ENCODE measurements at regions not wholly inside any gene's neighbourhood (a gene's known extent, or its start where the extent isn't known, plus 50 kb on each side); places are given as distances from the start of the nearest gene placed in this dataset.

DNA sequence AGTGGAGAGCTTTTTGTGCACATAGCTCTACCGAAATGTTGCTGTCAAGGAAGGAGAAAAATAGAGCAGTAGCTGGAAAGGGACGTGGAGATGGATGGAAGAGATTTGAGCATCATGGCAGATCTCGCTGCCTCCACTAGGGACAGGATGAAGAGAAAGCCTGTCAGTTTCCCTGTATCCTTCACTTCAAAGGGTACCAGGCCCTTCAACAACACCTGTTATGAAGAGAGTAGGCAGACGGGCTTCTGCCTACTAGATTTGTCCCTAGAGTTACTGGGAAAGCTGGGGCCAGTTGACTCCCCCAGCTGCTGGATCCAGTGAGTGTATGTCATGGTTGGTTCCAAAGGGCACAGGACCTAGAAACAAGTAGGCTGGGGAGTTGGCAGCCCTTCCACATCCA lies 150.8 kb downstream of the TLE3 start:
- H3K27me3 ChIP-seq = no peaks in the 10 kb centered on the region
- no peak for TF ChIP-seq EP300 (IDR thresholded peaks at IDR 0.05)
- TF ChIP-seq, protein P1, sequence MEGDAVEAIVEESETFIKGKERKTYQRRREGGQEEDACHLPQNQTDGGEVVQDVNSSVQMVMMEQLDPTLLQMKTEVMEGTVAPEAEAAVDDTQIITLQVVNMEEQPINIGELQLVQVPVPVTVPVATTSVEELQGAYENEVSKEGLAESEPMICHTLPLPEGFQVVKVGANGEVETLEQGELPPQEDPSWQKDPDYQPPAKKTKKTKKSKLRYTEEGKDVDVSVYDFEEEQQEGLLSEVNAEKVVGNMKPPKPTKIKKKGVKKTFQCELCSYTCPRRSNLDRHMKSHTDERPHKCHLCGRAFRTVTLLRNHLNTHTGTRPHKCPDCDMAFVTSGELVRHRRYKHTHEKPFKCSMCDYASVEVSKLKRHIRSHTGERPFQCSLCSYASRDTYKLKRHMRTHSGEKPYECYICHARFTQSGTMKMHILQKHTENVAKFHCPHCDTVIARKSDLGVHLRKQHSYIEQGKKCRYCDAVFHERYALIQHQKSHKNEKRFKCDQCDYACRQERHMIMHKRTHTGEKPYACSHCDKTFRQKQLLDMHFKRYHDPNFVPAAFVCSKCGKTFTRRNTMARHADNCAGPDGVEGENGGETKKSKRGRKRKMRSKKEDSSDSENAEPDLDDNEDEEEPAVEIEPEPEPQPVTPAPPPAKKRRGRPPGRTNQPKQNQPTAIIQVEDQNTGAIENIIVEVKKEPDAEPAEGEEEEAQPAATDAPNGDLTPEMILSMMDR (IDR thresholded peaks at IDR 0.05) = no peak
- no peak for TF ChIP-seq POLR2A (IDR thresholded peaks at IDR 0.05)
- H3K4me3 ChIP-seq = no peak overlapping the region
- 87 to 88% methylated on average over 4 of the region's 4 CpGs for WGBS, 2 donors
- H3K27ac ChIP-seq = no peak overlapping the region
- no peak for DNase-seq (ENCODE audit: low spot score in 2 of 2)
- no peaks in the 10 kb centered on the region for H3K36me3 ChIP-seq
- no peaks in the 10 kb centered on the region for H3K4me1 ChIP-seq
- no peaks in the 10 kb centered on the region for H3K9me3 ChIP-seq

DNA sequence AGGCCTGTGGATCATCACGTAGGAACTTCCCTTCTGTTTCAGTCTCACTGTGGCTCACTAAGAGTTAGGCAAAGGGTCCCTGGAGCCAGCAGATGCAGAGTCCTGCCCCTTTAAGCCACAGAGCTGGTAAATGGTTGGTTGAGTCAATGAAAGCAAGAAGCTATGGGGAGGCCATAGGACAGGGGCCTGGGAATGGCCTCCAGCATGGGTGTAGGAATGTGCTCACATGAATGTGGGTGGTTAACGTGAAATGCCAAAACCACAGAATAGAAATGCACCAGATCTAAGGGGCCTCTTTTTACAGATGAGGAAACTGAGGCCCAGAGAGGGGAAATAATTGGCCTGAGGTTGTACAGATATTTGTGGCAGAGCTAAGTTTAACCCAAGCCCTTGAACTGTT lies 150.3 kb downstream of the TLE3 start:
- Histone ChIP-seq H3K9me3 (no peaks in the 10 kb centered on the region), H3K27me3 (no peaks in the 10 kb centered on the region), H3K4me3 (no peak overlapping the region), H3K27ac (no peak overlapping the region), H3K36me3 (no peaks in the 10 kb centered on the region), H3K4me1 (no peaks in the 10 kb centered on the region)
- DNase-seq (ENCODE audit: low spot score in 2 of 2) = no peak
- TF ChIP-seq EP300 (IDR thresholded peaks at IDR 0.05) (no peak), POLR2A (IDR thresholded peaks at IDR 0.05) (no peak)
- TF ChIP-seq, protein P1 (IDR thresholded peaks at IDR 0.05) = no peak
- WGBS, 2 donors = 78 to 81% methylated on average over 2 of the region's 2 CpGs

DNA sequence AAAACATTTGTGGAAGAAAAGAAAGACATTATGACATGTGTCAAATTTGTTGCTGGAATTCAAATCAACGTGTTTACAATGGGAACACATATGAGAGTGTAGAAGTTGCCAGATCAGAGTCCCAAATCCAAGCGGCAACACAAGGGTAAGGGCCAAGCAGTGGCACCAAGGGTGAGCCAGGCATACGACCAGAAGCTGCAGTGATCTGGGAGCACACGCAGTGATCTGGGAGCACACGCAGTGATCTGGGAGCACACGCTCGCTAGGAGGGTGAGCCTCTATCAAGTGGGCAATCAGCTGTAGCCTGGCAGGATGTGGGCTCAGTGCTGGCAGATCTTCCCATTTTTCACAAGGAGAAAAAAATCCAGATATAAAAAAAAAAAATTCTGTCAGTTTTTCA lies 148.2 kb downstream of the TLE3 start:
- no peak overlapping the region for H3K4me3 ChIP-seq
- WGBS, 2 donors = 80% methylated on average over 7 of the region's 7 CpGs
- no peaks in the 10 kb centered on the region for H3K4me1 ChIP-seq
- no peak overlapping the region for H3K27ac ChIP-seq
- no peak for TF ChIP-seq POLR2A (IDR thresholded peaks at IDR 0.05)
- TF ChIP-seq, protein P1 (IDR thresholded peaks at IDR 0.05) = no peak
- no peaks in the 10 kb centered on the region for H3K9me3 ChIP-seq
- DNase-seq (ENCODE audit: low spot score in 2 of 2) = no peak
- no peaks in the 10 kb centered on the region for H3K36me3 ChIP-seq
- no peaks in the 10 kb centered on the region for H3K27me3 ChIP-seq

DNA sequence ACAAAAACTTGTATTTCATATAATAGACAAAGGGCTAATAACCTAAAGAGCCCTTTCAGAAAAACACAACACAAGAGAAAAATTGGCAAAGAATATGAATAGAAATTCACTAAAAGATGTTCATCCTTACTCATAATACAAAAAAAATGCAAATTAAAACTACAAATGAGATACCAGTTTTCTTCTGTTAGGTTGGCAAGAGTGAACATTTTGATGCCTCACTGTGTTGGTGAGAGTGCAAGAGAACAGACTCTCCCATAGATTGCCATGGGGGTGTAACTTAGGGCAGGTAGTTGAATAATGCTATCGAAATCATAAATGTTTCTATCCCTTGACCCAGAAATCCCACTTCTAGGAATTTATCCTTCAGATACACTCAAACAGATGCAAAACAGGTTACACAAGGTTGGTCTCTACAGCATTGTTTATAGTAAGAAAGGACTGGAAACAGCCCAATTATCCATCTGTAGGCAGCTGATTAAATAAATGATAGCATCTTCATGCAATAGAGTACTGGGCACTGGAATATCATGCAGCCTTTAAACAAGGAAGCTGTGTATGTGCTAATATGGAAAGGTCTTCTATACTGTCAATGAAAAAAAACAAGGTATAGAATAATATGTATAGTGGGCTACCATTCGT lies 146.3 kb downstream of the TLE3 start:
- WGBS, 2 donors = 79 to 83% methylated on average over 2 of the region's 2 CpGs
- no peak for DNase-seq (ENCODE audit: low spot score in 2 of 2)
- H3K4me3 ChIP-seq = no peak overlapping the region

DNA sequence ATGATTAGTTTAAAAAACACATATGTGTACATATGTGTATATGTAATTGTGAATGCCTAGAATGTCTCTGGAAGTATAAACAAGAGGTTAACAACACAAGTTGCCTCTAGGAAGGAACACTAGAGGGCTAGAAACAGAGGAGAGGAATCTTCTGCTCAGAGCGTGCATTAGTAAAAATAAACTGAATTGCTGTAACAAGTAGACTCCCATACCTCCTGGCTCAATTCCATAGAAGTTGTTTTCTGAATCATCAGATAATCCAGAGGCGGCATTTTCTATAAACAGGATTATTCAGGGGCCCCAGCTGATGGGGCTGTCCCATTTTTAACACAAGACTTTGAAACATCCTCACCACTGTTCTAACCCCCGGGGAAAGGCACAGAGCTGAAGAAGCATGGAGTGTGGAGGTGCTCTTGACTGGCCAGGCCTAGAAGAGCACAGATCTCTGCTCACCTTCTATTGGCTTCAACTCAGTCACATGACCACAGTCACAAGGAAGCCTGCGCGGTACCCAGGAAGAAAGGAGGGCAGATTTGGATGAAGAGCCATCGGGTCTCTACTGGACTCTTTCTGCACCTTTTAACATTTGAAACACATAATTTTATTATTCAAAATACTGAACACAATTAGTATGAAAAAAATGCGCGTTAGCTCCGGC lies 145.7 kb downstream of the TLE3 start:
- H3K4me1 ChIP-seq = no peaks in the 10 kb centered on the region
- no peak for TF ChIP-seq EP300 (IDR thresholded peaks at IDR 0.05)
- TF ChIP-seq, protein P1 (IDR thresholded peaks at IDR 0.05) = no peak
- no peak for TF ChIP-seq POLR2A (IDR thresholded peaks at IDR 0.05)
- H3K27ac ChIP-seq = no peak overlapping the region
- H3K9me3 ChIP-seq = no peaks in the 10 kb centered on the region
- 81 to 83% methylated on average over 9 of the region's 9 CpGs for WGBS, 2 donors
- no peak for DNase-seq (ENCODE audit: low spot score in 2 of 2)
- H3K27me3 ChIP-seq = no peaks in the 10 kb centered on the region
- no peak overlapping the region for H3K4me3 ChIP-seq
- no peaks in the 10 kb centered on the region for H3K36me3 ChIP-seq

More for the DNA sequence above, 146.3 kb downstream of the TLE3 start:
- Histone ChIP-seq H3K4me1 (no peaks in the 10 kb centered on the region), H3K36me3 (no peaks in the 10 kb centered on the region), H3K27ac (no peak overlapping the region), H3K9me3 (no peaks in the 10 kb centered on the region), H3K27me3 (no peaks in the 10 kb centered on the region)
- TF ChIP-seq EP300 (IDR thresholded peaks at IDR 0.05) (no peak), POLR2A (IDR thresholded peaks at IDR 0.05) (no peak)
- TF ChIP-seq, protein P1 (IDR thresholded peaks at IDR 0.05) = no peak

All from tibial nerve (tissue), 4 donors.